NCI-H2196 (cell line): ENCODE measurements at regions not wholly inside any gene's neighbourhood (a gene's known extent, or its start where the extent isn't known, plus 50 kb on each side); places are given as distances from the start of the nearest gene placed in this dataset.
"Not testable (repeated sequence)": the region's sequence is repeated elsewhere in the genome, so short reads cannot be mapped to it uniquely, and the experiment has no call there.

ENCODE experiments used
- DNase-seq: peaks from one replicate; lab custom pipeline; 2025; ENCODE audit not compliant: unreplicated experiment; lab: John Stamatoyannopoulos, UW

GRCh38 chr1:48089356-48089891 is 92.2 kb upstream of the TRABD2B start:
- DNase-seq = no peak

DNA sequence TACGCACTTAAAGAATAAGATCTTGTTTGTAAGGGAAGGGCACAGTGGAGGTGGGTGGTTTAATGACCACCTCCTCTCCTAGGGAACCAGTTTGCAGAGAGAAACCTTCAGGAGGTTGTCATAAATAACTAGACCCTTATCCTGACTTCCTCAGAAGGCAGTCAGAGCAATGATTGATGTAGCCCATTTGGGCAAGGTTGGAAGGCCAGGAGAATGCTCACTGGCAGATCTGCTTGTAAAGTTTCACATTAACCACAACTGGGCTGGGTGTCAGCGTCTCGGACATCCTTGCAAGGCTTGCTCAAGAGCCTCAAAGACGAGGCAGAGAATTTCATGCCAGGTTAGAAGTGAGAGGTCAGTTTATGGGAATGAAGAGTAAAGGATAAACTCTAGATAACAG is 87.6 kb upstream of the TRABD2B start:
- DNase-seq = no peak

DNA sequence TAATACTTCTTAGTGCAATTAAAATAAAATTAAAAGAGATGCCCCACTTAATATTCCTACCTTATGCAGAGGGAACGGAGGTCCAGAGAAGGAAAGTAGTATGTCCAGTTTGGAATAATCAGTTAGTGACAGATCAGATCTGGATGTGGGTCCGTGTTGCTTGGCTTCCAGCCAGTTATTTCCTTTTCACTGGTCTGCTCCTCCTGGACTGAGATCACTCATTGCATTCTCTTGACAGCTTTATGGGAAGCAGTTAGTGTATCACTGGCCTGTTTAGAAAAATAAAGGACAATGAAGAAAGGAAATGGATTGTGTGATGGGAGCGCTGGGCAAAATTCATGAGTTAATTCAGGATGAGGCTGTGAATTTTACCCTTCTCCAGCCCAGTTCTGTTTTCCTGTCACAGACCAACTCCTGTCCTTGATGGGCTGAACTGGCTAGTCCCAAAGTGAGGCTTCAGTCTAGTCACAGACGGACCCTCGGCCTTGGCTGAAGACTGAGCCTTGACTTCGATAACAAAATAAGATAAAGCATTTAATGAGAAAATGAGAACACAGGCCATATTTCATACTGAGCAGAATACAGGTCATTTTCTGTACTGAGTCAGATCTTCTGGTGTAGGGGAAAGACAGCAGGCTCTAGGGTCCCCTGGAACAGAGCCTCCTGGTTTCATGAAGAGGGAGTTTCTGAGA is 85.2 kb upstream of the TRABD2B start:
- DNase-seq = no peak

GRCh38 chr1:48080331-48081255 is 83.4 kb upstream of the TRABD2B start:
- no peak for DNase-seq

DNA sequence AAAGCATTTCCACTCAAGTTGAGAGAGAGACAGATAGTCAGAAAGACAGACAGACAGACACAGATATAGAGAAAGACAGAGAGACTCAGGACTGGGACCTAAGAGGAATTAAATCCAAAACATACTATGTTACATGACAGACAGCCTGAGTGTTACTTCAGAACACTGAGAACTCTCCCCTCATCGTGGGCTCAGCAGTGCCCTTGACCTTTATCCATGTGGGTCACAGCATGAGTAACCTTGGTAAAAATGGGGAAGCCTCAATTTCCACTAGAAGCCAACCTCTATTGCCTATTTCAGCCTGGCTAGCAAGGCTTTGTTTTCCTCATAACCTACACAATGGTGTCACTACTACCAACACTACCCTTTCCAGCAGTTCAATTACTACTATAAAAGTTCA is 81.9 kb upstream of the TRABD2B start:
- no peak for DNase-seq

GRCh38 chr1:48077795-48078222 is 80.6 kb upstream of the TRABD2B start:
- no peak for DNase-seq

GRCh38 chr1:48076017-48076416 is 78.8 kb upstream of the TRABD2B start:
- DNase-seq = no peak

DNA sequence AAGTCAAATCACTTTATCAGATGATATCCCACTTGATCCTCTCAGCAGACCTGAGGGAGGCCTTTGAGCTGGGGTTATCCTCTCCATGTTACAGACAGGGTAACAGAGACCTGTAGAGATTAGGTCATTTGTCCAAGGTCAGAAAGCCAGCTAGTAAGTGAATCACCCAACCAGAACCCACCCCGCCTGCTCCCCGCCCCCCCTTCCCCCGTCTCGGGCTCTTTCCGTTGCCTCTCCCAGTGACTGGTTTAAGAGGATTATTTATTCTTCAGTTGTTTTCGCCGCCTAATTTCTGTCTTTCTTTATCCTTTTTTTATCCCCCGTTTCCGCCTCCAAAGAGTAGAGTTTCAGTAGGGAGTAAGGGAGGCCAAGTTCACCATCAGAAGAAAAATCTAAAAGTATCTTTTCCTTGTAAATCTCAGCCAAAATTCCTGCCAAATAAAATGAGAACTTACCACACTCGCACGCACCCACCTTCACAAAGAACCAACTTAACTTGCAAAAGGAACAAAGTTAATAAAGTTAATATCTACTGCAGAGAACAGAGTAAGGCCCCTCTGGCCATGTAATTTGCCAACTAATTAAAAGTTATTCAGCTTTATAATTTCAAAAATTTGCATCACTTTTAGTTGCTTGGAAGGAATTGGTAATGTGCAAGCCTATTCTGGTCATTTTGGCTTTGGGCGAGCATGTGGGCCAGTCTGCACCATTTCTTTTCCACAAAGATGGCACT is 76.8 kb upstream of the TRABD2B start:
- no peak for DNase-seq

DNA sequence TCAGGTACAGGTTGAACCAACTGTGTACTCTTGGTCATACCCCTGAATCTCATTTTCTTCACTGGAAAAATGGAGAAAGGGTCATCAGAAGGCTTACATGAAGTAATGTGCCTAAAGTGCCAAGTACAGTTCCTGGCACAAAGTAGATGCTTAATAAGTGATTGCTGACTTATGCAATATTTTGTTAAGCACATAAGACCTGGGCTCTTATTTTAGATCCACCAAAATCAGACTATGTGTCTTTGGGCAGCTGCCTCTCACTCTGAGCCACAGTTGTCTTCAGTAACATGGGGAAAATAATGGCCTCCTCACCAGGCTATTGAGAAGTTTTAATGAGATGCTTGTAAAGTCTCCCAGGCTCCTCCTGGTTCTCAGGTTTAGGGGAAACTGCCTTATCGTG is 74.3 kb upstream of the TRABD2B start:
- DNase-seq = no peak

GRCh38 chr1:48070396-48070750 is 73.2 kb upstream of the TRABD2B start:
- no peak for DNase-seq

DNA sequence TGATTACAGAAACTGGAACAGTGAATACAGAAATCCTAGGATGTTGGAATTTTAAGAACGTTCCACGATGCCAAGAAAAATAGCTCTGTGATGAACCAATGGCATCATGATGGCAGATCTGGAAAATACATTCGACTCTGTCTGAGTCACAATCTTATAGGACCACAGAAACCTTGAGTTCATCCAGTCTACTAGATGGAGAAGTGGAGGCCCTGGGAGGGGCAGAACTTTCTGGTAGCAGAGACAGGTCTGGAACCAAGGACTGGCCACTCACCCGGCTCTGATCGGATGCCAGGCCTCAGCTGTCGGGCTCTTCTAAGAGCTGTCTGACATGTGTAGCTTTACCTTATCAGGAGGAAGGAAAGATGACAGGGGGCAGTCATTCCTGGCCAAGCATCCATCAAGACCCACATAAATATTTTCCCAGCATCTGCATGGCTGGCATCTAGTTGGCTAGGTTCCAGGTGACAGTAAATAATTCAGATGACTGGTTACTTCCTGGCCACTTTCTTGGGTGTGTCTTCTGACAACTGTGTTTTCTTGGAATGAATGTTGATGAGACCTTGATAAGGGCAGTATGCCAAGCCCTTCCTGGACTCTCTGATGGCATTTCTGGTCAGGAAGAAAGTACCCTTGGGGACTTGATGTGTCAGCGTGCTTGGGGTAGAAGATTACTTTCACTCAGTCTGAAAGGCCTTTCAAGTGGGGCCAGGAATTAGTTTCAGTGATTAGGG is 72.6 kb upstream of the TRABD2B start:
- no peak for DNase-seq

- DNase-seq = no peak
Measured at GRCh38 chr1:48068206-48068605, 71.0 kb upstream of the TRABD2B start.

GRCh38 chr1:48066936-48067335 is 69.8 kb upstream of the TRABD2B start:
- no peak for DNase-seq

- not testable (repeated sequence) for DNase-seq
Measured at GRCh38 chr1:48064693-48065092, 67.5 kb upstream of the TRABD2B start.

DNA sequence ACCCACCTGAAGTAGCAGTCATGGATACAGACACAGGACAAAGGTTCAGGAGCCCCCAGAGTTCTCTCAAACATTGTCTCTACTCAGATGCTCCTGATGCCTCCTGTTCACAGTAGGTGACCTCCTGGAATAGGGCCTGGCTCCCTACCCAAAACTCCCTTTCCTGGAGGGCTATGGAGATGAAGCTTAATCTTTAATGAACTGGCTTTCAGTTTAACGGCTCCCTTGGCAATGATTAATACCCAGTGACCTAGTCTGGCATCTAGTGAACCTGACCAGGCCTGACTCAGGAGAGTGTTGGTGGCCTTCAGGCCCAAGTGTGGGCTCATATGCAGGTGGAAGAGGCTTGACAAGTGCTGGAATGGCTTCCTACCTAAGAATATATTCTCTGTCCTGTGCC is 65.2 kb upstream of the TRABD2B start:
- no peak for DNase-seq

- DNase-seq = peak; percentile 77
Measured at GRCh38 chr1:48061162-48062136, 64.3 kb upstream of the TRABD2B start.

DNA sequence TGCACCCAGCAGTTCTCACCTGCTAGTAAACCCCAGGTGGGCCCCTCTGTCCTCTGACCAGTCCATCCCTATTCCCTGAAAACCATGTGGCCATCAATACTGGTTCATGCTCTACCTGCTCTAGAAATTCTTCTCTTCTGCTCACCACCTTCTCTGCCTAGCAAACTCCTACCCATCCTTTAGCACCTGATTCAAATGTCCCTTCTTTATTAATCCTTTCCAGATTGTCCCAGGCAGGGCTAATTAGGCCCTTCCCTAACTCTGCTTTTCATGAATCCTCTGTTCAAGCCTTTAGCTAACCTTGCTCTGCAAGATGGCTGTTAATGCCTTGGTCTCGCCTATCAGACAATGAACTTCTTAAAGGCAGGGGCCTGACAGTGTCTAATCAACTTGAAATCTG is 62.1 kb upstream of the TRABD2B start:
- no peak for DNase-seq

DNA sequence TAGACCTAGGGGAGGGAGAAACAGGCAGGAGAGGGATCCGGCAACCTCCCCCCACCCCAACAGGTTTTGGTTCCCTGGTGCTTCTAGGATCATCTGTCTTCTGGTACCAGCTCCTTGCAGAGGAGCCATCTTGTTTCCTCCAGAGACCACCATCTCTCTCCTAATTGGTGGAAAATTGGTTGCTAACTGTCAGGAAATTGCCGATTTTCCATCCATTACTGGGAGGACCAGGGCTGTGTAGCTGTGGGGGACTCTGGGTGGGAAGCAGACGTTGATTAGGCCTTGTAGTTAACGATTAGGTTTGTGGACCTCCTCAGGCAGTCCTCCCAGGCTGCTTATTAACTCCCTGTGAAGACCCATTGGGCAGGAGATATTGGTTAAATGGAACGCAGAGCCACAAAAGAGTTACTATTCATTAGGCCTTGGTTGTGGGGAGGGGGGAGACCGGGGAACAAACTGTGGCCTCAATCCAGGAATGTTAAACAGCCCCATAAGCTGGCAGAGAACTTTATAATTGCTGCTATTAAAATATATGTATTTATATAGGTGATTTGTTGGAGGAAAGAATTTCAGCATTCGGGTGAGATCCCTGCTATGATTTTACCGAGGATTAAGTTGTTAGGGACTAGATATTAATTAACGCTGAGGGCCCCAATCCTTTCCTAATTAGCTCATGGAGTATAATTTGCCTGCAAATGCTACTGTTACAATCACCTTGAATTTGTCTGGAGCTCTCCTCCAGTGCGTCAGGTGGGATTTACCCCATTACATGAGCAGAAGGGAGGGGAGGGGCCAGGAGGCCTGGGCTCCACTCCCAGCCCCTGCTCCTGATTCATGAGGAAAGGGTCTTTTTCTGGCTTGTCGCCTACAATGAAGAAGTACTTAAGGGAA is 61.2 kb upstream of the TRABD2B start:
- no peak for DNase-seq

GRCh38 chr1:48057249-48057648 is 60.1 kb upstream of the TRABD2B start:
- no peak for DNase-seq
